Sigmoid colon (tissue), 6 donors: ENCODE measurements at regions not wholly inside any gene's neighbourhood (a gene's known extent, or its start where the extent isn't known, plus 50 kb on each side); places are given as distances from the start of the nearest gene placed in this dataset.

ENCODE experiments used
- DNase-seq: peaks from one replicate; pipeline ENCODE4 v3.0.0-alpha.2; 2019
- H3K27ac ChIP-seq, 4 donors: fragments of 200-600 bp; sonication (generic); one replicate each; pipeline ENCODE4 v1.5.1; 2016 to 2019; ENCODE audit warnings: mild to moderate bottlenecking in 1 of 4
- H3K27me3 ChIP-seq, 3 donors: fragments of 200-600 bp; sonication (generic); one replicate each; pipeline ENCODE4 v1.5.1; 2019; ENCODE audit warnings: mild to moderate bottlenecking in 1 of 3
- H3K36me3 ChIP-seq, 4 donors: fragments of 200-600 bp; sonication (generic); one replicate each; pipeline ENCODE4 v1.5.1; 2016 to 2019
- H3K4me1 ChIP-seq, 4 donors: fragments of 200-600 bp; sonication (generic); one replicate each; pipeline ENCODE4 v1.5.1; 2017 to 2019
- H3K4me3 ChIP-seq, 4 donors: fragments of 200-600 bp; sonication (generic); one replicate each; pipeline ENCODE4 v1.5.1; 2017 to 2019; ENCODE audit warnings: mild to moderate bottlenecking in 2 of 4, moderate library complexity in 1 of 4
- H3K9me3 ChIP-seq, 4 donors: fragments of 200-600 bp in 3 of 4; sonication (generic) in 3 of 4; one replicate each; pipeline versions ENCODE4 v1.5.1 to v1.6.1; 2013 to 2019
- EP300 ChIP-seq, 4 donors: sonication (generic); formaldehyde crosslinking; IDR thresholded peaks; one replicate each; pipeline ENCODE4 v1.6.1; 2017; ENCODE audit warnings: antibody characterized with exemption in 4 of 4
- POLR2A ChIP-seq, 2 donors: fragments of 450-650 bp; IDR thresholded peaks; one replicate each; pipeline ENCODE4 v1.6.1; 2016; ENCODE audit warnings: antibody characterized with exemption in 2 of 2, mild to moderate bottlenecking in 2 of 2, moderate library complexity in 2 of 2
- POLR2AphosphoS5 ChIP-seq, 4 donors: sonication (generic); formaldehyde crosslinking; IDR thresholded peaks; one replicate each; pipeline ENCODE4 v1.6.1; 2017; ENCODE audit warnings: antibody characterized with exemption in 4 of 4
- WGBS, 2 donors: extraction: QIAGEN DNeasy Blood & Tissue Kit; methylation state at CpG; one replicate each; pipeline ENCODE4 v1.1.7; 2013; 5-methylcytosine and 5-hydroxymethylcytosine counted together
- intact Hi-C: fragments of 100-400 bp; cut with DNase I; formaldehyde crosslinking; loops from one replicate; pipeline ENCODE4 v1.15.1; 2023
- TF ChIP-seq, protein P1 (sequence below), 4 experiments: fragments of 450-650 bp in 3 of 4; fragments of 200-600 bp in 1 of 4; IDR thresholded peaks; one replicate each; pipeline ENCODE4 v1.5.1; 2016 to 2019; ENCODE audit warnings: antibody characterized with exemption in 4 of 4, mild to moderate bottlenecking in 3 of 4, moderate library complexity in 2 of 4
- donor health status: healthy with polysubstance abuse.
- donor health status: healthy.

- intact Hi-C loops = no loop called here
- H3K4me1 ChIP-seq = no peaks in the 10 kb centered on the region
- 58 to 79% methylated on average over 6 of the region's 6 CpGs for WGBS, 2 donors
- H3K9me3 ChIP-seq = no peaks in the 10 kb centered on the region
- DNase-seq = no peak
- H3K27ac ChIP-seq = no peak overlapping the region
- H3K27me3 ChIP-seq = no peaks in the 10 kb centered on the region
- no peak for TF ChIP-seq EP300 (IDR thresholded peaks at IDR 0.05)
- TF ChIP-seq, protein P1, sequence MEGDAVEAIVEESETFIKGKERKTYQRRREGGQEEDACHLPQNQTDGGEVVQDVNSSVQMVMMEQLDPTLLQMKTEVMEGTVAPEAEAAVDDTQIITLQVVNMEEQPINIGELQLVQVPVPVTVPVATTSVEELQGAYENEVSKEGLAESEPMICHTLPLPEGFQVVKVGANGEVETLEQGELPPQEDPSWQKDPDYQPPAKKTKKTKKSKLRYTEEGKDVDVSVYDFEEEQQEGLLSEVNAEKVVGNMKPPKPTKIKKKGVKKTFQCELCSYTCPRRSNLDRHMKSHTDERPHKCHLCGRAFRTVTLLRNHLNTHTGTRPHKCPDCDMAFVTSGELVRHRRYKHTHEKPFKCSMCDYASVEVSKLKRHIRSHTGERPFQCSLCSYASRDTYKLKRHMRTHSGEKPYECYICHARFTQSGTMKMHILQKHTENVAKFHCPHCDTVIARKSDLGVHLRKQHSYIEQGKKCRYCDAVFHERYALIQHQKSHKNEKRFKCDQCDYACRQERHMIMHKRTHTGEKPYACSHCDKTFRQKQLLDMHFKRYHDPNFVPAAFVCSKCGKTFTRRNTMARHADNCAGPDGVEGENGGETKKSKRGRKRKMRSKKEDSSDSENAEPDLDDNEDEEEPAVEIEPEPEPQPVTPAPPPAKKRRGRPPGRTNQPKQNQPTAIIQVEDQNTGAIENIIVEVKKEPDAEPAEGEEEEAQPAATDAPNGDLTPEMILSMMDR (IDR thresholded peaks at IDR 0.05) = no peak
- no peak for TF ChIP-seq POLR2AphosphoS5 (IDR thresholded peaks at IDR 0.05)
- no peak for TF ChIP-seq POLR2A (IDR thresholded peaks at IDR 0.05)
- H3K36me3 ChIP-seq = no peaks in the 10 kb centered on the region
- H3K4me3 ChIP-seq = no peak overlapping the region
Measured at GRCh38 chr15:31857194-31857593, 173.1 kb upstream of the CHRNA7 start.

DNA sequence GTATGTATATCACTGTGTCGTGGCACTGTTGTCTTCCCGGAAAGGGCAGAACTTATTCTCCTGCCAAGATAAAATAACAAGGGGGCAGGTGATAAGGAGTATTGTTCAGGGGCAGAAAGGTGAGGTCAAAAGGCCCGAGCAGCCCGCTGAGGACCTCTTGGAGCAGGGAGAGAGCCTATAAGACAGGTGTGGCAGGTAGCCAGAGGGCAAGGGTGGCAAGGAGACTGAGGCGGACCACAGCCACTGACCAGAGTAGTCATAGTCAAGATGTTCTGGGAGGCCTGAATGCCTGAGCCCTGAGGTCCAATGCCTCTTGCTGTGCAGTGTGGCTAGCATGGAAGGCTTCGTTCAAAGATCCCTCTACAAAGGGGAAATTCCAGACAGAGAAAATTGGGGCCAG, 172.3 kb upstream of the CHRNA7 start:
- no peak overlapping the region for H3K27ac ChIP-seq
- intact Hi-C loops = no loop called here
- no peaks in the 10 kb centered on the region for H3K27me3 ChIP-seq
- no peaks in the 10 kb centered on the region for H3K36me3 ChIP-seq
- DNase-seq = no peak
- 74 to 84% methylated on average over 6 of the region's 6 CpGs for WGBS, 2 donors
- TF ChIP-seq EP300 (IDR thresholded peaks at IDR 0.05) (no peak), POLR2A (IDR thresholded peaks at IDR 0.05) (no peak), POLR2AphosphoS5 (IDR thresholded peaks at IDR 0.05) (no peak)
- TF ChIP-seq, protein P1 (IDR thresholded peaks at IDR 0.05) = no peak
- no peaks in the 10 kb centered on the region for H3K9me3 ChIP-seq
- no peak overlapping the region for H3K4me3 ChIP-seq
- H3K4me1 ChIP-seq = no peaks in the 10 kb centered on the region

GRCh38 chr15:31866248-31866647, 164.1 kb upstream of the CHRNA7 start:
- intact Hi-C loops = no loop called here
- Histone ChIP-seq H3K36me3 (no peaks in the 10 kb centered on the region), H3K4me3 (no peak overlapping the region), H3K9me3 (peaks cover 0 to 3% (median 0%) of the 10 kb centered on the region in 4 donors), H3K27me3 (no peaks in the 10 kb centered on the region), H3K27ac (no peak overlapping the region), H3K4me1 (peaks cover 0 to 12% (median 6%) of the 10 kb centered on the region in 4 donors)
- TF ChIP-seq POLR2A (IDR thresholded peaks at IDR 0.05) (no peak), POLR2AphosphoS5 (IDR thresholded peaks at IDR 0.05) (no peak), EP300 (IDR thresholded peaks at IDR 0.05) (no peak)
- TF ChIP-seq, protein P1 (IDR thresholded peaks at IDR 0.05) = no peak
- WGBS, 2 donors = 80 to 81% methylated on average over 6 of the region's 6 CpGs
- no peak for DNase-seq

- H3K9me3 ChIP-seq = peaks cover 0 to 3% (median 0%) of the 10 kb centered on the region in 4 donors
- 31 to 32% methylated on average over 24 of the region's 24 CpGs for WGBS, 2 donors
- intact Hi-C loops = no loop called here
- no peak overlapping the region for H3K27ac ChIP-seq
- no peaks in the 10 kb centered on the region for H3K27me3 ChIP-seq
- H3K4me1 ChIP-seq = peaks cover 0 to 12% (median 6%) of the 10 kb centered on the region in 4 donors
- H3K36me3 ChIP-seq = no peaks in the 10 kb centered on the region
- H3K4me3 ChIP-seq = no peak overlapping the region
- no peak for TF ChIP-seq POLR2A (IDR thresholded peaks at IDR 0.05)
- TF ChIP-seq, protein P1 (IDR thresholded peaks at IDR 0.05) = peak in 3 of 4 experiments; percentile 35 to 77 (median 52)
- DNase-seq = no peak
Measured at GRCh38 chr15:31867536-31868442, 162.5 kb upstream of the CHRNA7 start.
